ENCODE measurements at regions not wholly inside any gene's neighbourhood (a gene's known extent, or its start where the extent isn't known, plus 50 kb on each side); places are given as distances from the start of the nearest gene placed in this dataset.

DNA sequence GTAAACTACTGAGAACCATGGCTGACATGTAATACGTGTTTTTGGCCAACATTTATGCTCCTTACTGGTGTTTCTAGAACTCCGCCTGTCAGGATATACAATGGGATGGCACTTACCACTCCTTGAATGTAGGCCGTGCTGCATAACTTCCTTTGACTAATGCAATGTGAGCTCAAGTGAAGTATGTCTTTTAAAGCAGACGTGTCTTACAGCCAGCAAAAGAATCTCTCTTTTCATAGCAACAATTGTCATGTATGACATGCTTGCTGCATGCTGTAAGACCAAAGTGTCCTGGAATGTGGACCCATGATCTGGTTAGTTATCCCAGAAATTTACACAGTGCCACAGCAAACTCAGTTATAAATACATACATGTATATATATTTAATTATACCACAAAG, 1202.7 kb upstream of the PIK3C3 start:
- no peak overlapping the region for H3K4me3 ChIP-seq (ENCODE audit: low read depth, low read length)
- TF ChIP-seq, protein P1, sequence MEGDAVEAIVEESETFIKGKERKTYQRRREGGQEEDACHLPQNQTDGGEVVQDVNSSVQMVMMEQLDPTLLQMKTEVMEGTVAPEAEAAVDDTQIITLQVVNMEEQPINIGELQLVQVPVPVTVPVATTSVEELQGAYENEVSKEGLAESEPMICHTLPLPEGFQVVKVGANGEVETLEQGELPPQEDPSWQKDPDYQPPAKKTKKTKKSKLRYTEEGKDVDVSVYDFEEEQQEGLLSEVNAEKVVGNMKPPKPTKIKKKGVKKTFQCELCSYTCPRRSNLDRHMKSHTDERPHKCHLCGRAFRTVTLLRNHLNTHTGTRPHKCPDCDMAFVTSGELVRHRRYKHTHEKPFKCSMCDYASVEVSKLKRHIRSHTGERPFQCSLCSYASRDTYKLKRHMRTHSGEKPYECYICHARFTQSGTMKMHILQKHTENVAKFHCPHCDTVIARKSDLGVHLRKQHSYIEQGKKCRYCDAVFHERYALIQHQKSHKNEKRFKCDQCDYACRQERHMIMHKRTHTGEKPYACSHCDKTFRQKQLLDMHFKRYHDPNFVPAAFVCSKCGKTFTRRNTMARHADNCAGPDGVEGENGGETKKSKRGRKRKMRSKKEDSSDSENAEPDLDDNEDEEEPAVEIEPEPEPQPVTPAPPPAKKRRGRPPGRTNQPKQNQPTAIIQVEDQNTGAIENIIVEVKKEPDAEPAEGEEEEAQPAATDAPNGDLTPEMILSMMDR (conservative IDR thresholded peaks at IDR 0.05; ENCODE audit: low read depth, low read length) = no peak

DNA sequence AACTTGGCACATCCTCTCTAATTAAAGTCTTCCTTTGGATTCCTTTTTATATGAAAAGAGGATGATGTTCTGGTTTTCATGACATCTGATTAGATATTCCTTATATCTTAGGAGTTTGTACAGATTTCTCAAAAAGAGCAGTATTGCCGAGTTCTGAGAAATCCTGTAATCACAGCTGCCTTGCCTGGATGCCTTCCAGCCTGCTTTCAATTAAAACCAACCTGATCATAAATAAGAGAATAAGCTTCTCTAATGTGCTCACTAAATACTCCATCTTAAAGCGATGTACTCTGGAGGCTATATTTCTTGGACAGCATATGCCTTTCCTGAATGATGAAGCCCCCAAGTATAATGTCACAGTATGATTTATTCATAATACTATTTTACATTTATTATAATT, 1203.8 kb upstream of the PIK3C3 start:
- H3K4me3 ChIP-seq (ENCODE audit: low read depth, low read length) = no peak overlapping the region
- TF ChIP-seq, protein P1 (conservative IDR thresholded peaks at IDR 0.05; ENCODE audit: low read depth, low read length) = no peak
- no peak for DNase-seq (ENCODE audit: low read depth)

More for the DNA sequence above, 1202.7 kb upstream of the PIK3C3 start:
- DNase-seq (ENCODE audit: low read depth) = peak; percentile 5

DNA sequence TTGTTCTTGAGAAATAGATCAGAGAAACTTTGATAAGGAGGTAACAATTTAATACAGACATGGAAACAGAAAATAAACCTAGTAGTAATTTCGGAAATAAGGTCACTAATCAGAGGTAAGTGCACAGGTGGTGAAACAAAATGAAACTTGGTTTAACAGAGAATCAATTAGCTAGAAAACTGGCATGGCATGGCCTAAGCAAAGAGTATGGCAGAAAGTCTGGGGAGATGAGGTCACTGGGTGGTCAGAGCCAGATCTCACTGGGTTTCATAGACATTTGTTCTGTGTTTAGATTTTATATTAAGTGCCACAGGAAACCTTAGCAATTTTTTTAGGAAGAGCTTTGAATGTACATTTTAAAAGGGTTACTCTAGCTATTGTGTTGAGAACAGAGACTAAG, 1216.0 kb upstream of the PIK3C3 start:
- TF ChIP-seq, protein P1 (conservative IDR thresholded peaks at IDR 0.05; ENCODE audit: low read depth, low read length) = no peak
- DNase-seq (ENCODE audit: low read depth) = no peak

DNA sequence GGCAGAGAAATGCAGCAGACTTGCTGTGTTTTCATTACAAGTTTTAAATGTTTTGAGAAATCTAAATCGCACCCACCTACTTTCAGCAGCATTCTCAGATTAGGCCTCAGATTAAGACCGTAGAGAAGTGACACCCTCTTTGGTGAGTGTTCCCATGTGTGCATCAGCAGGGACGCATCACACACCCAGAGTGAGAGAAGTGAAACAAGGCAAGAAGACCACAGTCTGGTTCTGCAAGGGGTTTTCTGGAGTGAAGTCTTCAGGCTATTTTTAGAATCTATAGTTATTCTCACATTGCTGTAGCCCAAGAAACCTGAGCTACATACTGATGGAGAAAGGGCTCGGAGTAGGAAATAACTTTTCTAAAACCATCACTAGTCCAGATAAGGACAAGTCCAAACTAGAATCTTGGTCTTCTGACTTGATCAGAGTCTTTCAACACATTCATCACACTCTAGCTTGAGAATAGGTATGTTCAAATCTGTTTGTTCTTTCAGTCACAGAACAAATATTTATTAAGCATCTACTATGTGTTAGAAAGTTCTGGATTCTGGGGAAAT, 1216.6 kb upstream of the PIK3C3 start:
- DNase-seq (ENCODE audit: low read depth) = peak; percentile 9
- H3K4me3 ChIP-seq (ENCODE audit: low read depth, low read length) = no peak overlapping the region
- TF ChIP-seq, protein P1 (conservative IDR thresholded peaks at IDR 0.05; ENCODE audit: low read depth, low read length) = no peak

More for the DNA sequence above, 1216.0 kb upstream of the PIK3C3 start:
- H3K4me3 ChIP-seq (ENCODE audit: low read depth, low read length) = no peak overlapping the region

DNA sequence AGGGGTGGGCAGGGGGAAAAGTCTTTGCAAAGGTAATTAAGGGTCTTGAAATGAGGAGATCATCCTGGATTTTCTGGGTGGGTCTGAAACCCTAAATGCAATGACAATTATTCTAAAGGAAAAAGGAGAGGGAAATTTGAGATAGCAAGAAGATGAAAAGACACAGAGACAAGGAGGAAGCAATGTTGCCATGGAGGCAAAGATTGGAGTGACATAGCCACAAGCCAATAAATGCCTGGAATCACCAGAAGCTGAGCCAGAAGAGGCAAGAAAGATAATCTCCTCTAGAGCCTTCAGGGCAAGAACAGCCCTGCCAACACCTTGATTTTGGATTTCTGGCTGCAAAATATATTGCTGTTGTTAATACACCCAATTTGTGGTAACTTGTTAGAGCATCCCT, 1246.3 kb upstream of the PIK3C3 start:
- no peak overlapping the region for H3K4me3 ChIP-seq (ENCODE audit: low read depth, low read length)
- peak; percentile 27 for DNase-seq (ENCODE audit: low read depth)
- TF ChIP-seq, protein P1 (conservative IDR thresholded peaks at IDR 0.05; ENCODE audit: low read depth, low read length) = no peak

DNA sequence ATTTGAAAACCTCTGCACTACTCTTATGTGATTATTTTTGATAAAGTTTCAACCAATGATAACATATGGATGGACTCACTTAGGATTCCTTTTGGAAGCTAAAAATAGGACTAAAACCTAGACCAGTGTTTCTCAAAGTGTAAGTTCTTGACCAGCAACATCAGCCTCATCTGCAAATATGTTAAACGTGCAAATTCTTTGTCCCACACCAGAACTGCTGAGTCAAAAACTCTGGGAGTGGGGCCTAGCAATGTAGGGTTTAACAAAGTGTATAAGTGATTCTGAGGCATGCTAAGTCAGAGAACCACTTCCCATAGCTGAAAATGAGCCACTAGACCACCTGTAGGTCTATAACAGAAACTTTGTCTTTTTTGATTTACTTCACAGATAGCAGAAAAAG, 1247.2 kb upstream of the PIK3C3 start:
- DNase-seq (ENCODE audit: low read depth) = no peak
- TF ChIP-seq, protein P1 (conservative IDR thresholded peaks at IDR 0.05; ENCODE audit: low read depth, low read length) = no peak
- H3K4me3 ChIP-seq (ENCODE audit: low read depth, low read length) = no peak overlapping the region

DNA sequence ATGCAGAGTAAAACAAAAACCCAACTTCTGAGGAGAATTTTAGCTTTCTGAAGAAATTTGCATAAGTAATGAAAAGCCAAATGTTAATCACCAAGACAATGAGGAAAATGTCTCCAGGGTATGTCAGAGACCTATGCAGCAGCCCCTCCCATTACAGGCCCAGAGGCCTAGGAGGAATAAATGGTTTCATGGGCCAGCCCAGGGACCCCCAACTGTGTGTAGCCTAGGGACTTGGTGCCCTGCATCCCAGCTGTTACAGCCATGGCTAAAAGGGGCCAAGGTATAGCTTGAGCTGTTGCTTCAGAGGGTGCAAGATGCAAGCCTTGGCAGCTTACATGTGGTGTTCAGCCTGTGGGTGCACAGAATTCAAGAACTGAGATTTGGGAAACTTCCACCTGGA, 1256.9 kb upstream of the PIK3C3 start:
- TF ChIP-seq, protein P1 (conservative IDR thresholded peaks at IDR 0.05; ENCODE audit: low read depth, low read length) = no peak
- DNase-seq (ENCODE audit: low read depth) = no peak
- H3K4me3 ChIP-seq (ENCODE audit: low read depth, low read length) = no peak overlapping the region
